ENCODE measurements at regions not wholly inside any gene's neighbourhood (a gene's known extent, or its start where the extent isn't known, plus 50 kb on each side); places are given as distances from the start of the nearest gene placed in this dataset.
"Not testable (repeated sequence)": the region's sequence is repeated elsewhere in the genome, so short reads cannot be mapped to it uniquely, and the experiment has no call there.

- Histone ChIP-seq H3K9ac (ENCODE audit: low read length in 2 of 2) (no peak overlapping the region), H3K4me1 (ENCODE audit: control insufficient read depth, insufficient read depth, low read length) (no peaks in the 10 kb centered on the region), H3K9me3 (ENCODE audit: control insufficient read depth in 2 of 2, low read length in 2 of 2) (no peaks in the 10 kb centered on the region), H3K27ac (ENCODE audit: low read length) (no peak overlapping the region), H3K4me3 (ENCODE audit: low read length in 2 of 2) (no peak overlapping the region), H3K36me3 (ENCODE audit: control insufficient read depth in 2 of 2, insufficient read depth in 2 of 2, low read length in 2 of 2) (no peaks in the 10 kb centered on the region), H3K27me3 (ENCODE audit: control insufficient read depth in 1 of 2, insufficient read depth in 2 of 2, low read length in 2 of 2) (no peaks in the 10 kb centered on the region)
Measured at GRCh38 chr21:15978215-15978738, 248.5 kb downstream of the USP25 start.

GRCh38 chr21:15979493-15979892 lies 249.7 kb downstream of the USP25 start:
- not testable (repeated sequence) for H3K4me1 ChIP-seq (ENCODE audit: control insufficient read depth, insufficient read depth, low read length); H3K27me3 ChIP-seq (ENCODE audit: control insufficient read depth in 1 of 2, insufficient read depth in 2 of 2, low read length in 2 of 2); H3K36me3 ChIP-seq (ENCODE audit: control insufficient read depth in 2 of 2, insufficient read depth in 2 of 2, low read length in 2 of 2); H3K9me3 ChIP-seq (ENCODE audit: control insufficient read depth in 2 of 2, low read length in 2 of 2); H3K4me3 ChIP-seq (ENCODE audit: low read length in 2 of 2); H3K9ac ChIP-seq (ENCODE audit: low read length in 2 of 2); H3K27ac ChIP-seq (ENCODE audit: low read length)

GRCh38 chr21:15986277-15986676 lies 256.5 kb downstream of the USP25 start:
- Histone ChIP-seq H3K4me3 (ENCODE audit: low read length in 2 of 2) (no peak overlapping the region), H3K27ac (ENCODE audit: low read length) (no peak overlapping the region), H3K9ac (ENCODE audit: low read length in 2 of 2) (no peak overlapping the region), H3K4me1 (ENCODE audit: control insufficient read depth, insufficient read depth, low read length) (no peaks in the 10 kb centered on the region), H3K9me3 (ENCODE audit: control insufficient read depth in 2 of 2, low read length in 2 of 2) (no peaks in the 10 kb centered on the region), H3K36me3 (ENCODE audit: control insufficient read depth in 2 of 2, insufficient read depth in 2 of 2, low read length in 2 of 2) (no peaks in the 10 kb centered on the region), H3K27me3 (ENCODE audit: control insufficient read depth in 1 of 2, insufficient read depth in 2 of 2, low read length in 2 of 2) (no peaks in the 10 kb centered on the region)

- H3K36me3 ChIP-seq (ENCODE audit: control insufficient read depth in 2 of 2, insufficient read depth in 2 of 2, low read length in 2 of 2): no peaks in the 10 kb centered on the region
- no peaks in the 10 kb centered on the region for H3K9me3 ChIP-seq (ENCODE audit: control insufficient read depth in 2 of 2, low read length in 2 of 2)
- no peaks in the 10 kb centered on the region for H3K4me1 ChIP-seq (ENCODE audit: control insufficient read depth, insufficient read depth, low read length)
- H3K27me3 ChIP-seq (ENCODE audit: control insufficient read depth in 1 of 2, insufficient read depth in 2 of 2, low read length in 2 of 2): no peaks in the 10 kb centered on the region
- no peak overlapping the region for H3K27ac ChIP-seq (ENCODE audit: low read length)
- no peak overlapping the region for H3K9ac ChIP-seq (ENCODE audit: low read length in 2 of 2)
- H3K4me3 ChIP-seq (ENCODE audit: low read length in 2 of 2): no peak overlapping the region
Measured at GRCh38 chr21:15992171-15992570, 262.4 kb downstream of the USP25 start.

- no peak overlapping the region for H3K4me3 ChIP-seq (ENCODE audit: low read length in 2 of 2)
- no peaks in the 10 kb centered on the region for H3K4me1 ChIP-seq (ENCODE audit: control insufficient read depth, insufficient read depth, low read length)
- no peak overlapping the region for H3K9ac ChIP-seq (ENCODE audit: low read length in 2 of 2)
- no peaks in the 10 kb centered on the region for H3K36me3 ChIP-seq (ENCODE audit: control insufficient read depth in 2 of 2, insufficient read depth in 2 of 2, low read length in 2 of 2)
- no peaks in the 10 kb centered on the region for H3K27me3 ChIP-seq (ENCODE audit: control insufficient read depth in 1 of 2, insufficient read depth in 2 of 2, low read length in 2 of 2)
- H3K9me3 ChIP-seq (ENCODE audit: control insufficient read depth in 2 of 2, low read length in 2 of 2): no peaks in the 10 kb centered on the region
- no peak overlapping the region for H3K27ac ChIP-seq (ENCODE audit: low read length)
Measured at GRCh38 chr21:15993951-15994350, 264.2 kb downstream of the USP25 start.

GRCh38 chr21:15999741-16000140 lies 270.0 kb downstream of the USP25 start:
- Histone ChIP-seq H3K4me1 (ENCODE audit: control insufficient read depth, insufficient read depth, low read length) (no peaks in the 10 kb centered on the region), H3K27me3 (ENCODE audit: control insufficient read depth in 1 of 2, insufficient read depth in 2 of 2, low read length in 2 of 2) (no peaks in the 10 kb centered on the region), H3K9me3 (ENCODE audit: control insufficient read depth in 2 of 2, low read length in 2 of 2) (no peaks in the 10 kb centered on the region), H3K4me3 (ENCODE audit: low read length in 2 of 2) (no peak overlapping the region), H3K9ac (ENCODE audit: low read length in 2 of 2) (no peak overlapping the region), H3K36me3 (ENCODE audit: control insufficient read depth in 2 of 2, insufficient read depth in 2 of 2, low read length in 2 of 2) (no peaks in the 10 kb centered on the region), H3K27ac (ENCODE audit: low read length) (no peak overlapping the region)

GRCh38 chr21:16002874-16003466 lies 273.2 kb downstream of the USP25 start:
- H3K9ac ChIP-seq (ENCODE audit: low read length in 2 of 2): no peak overlapping the region
- no peaks in the 10 kb centered on the region for H3K27me3 ChIP-seq (ENCODE audit: control insufficient read depth in 1 of 2, insufficient read depth in 2 of 2, low read length in 2 of 2)
- no peaks in the 10 kb centered on the region for H3K36me3 ChIP-seq (ENCODE audit: control insufficient read depth in 2 of 2, insufficient read depth in 2 of 2, low read length in 2 of 2)
- no peaks in the 10 kb centered on the region for H3K4me1 ChIP-seq (ENCODE audit: control insufficient read depth, insufficient read depth, low read length)
- no peaks in the 10 kb centered on the region for H3K9me3 ChIP-seq (ENCODE audit: control insufficient read depth in 2 of 2, low read length in 2 of 2)
- no peak overlapping the region for H3K27ac ChIP-seq (ENCODE audit: low read length)
- H3K4me3 ChIP-seq (ENCODE audit: low read length in 2 of 2): no peak overlapping the region

- H3K9me3 ChIP-seq (ENCODE audit: control insufficient read depth in 2 of 2, low read length in 2 of 2): no peaks in the 10 kb centered on the region
- H3K4me1 ChIP-seq (ENCODE audit: control insufficient read depth, insufficient read depth, low read length): no peaks in the 10 kb centered on the region
- H3K27ac ChIP-seq (ENCODE audit: low read length): no peak overlapping the region
- H3K27me3 ChIP-seq (ENCODE audit: control insufficient read depth in 1 of 2, insufficient read depth in 2 of 2, low read length in 2 of 2): no peaks in the 10 kb centered on the region
- H3K9ac ChIP-seq (ENCODE audit: low read length in 2 of 2): no peak overlapping the region
- no peaks in the 10 kb centered on the region for H3K36me3 ChIP-seq (ENCODE audit: control insufficient read depth in 2 of 2, insufficient read depth in 2 of 2, low read length in 2 of 2)
- no peak overlapping the region for H3K4me3 ChIP-seq (ENCODE audit: low read length in 2 of 2)
Measured at GRCh38 chr21:16004086-16004485, 274.3 kb downstream of the USP25 start.

- no peak overlapping the region for H3K4me3 ChIP-seq (ENCODE audit: low read length in 2 of 2)
- no peaks in the 10 kb centered on the region for H3K36me3 ChIP-seq (ENCODE audit: control insufficient read depth in 2 of 2, insufficient read depth in 2 of 2, low read length in 2 of 2)
- H3K27ac ChIP-seq (ENCODE audit: low read length): no peak overlapping the region
- H3K27me3 ChIP-seq (ENCODE audit: control insufficient read depth in 1 of 2, insufficient read depth in 2 of 2, low read length in 2 of 2): no peaks in the 10 kb centered on the region
- H3K9me3 ChIP-seq (ENCODE audit: control insufficient read depth in 2 of 2, low read length in 2 of 2): no peaks in the 10 kb centered on the region
- H3K9ac ChIP-seq (ENCODE audit: low read length in 2 of 2): no peak overlapping the region
- H3K4me1 ChIP-seq (ENCODE audit: control insufficient read depth, insufficient read depth, low read length): no peaks in the 10 kb centered on the region
Measured at GRCh38 chr21:16004523-16004922, 274.7 kb downstream of the USP25 start.

- Histone ChIP-seq H3K4me1 (ENCODE audit: control insufficient read depth, insufficient read depth, low read length) (no peaks in the 10 kb centered on the region), H3K27ac (ENCODE audit: low read length) (no peak overlapping the region), H3K9me3 (ENCODE audit: control insufficient read depth in 2 of 2, low read length in 2 of 2) (no peaks in the 10 kb centered on the region), H3K9ac (ENCODE audit: low read length in 2 of 2) (no peak overlapping the region), H3K36me3 (ENCODE audit: control insufficient read depth in 2 of 2, insufficient read depth in 2 of 2, low read length in 2 of 2) (no peaks in the 10 kb centered on the region), H3K4me3 (ENCODE audit: low read length in 2 of 2) (no peak overlapping the region), H3K27me3 (ENCODE audit: control insufficient read depth in 1 of 2, insufficient read depth in 2 of 2, low read length in 2 of 2) (no peaks in the 10 kb centered on the region)
Measured at GRCh38 chr21:16005996-16006395, 276.2 kb downstream of the USP25 start.

GRCh38 chr21:16007943-16008342 lies 278.2 kb downstream of the USP25 start:
- no peak overlapping the region for H3K27ac ChIP-seq (ENCODE audit: low read length)
- no peaks in the 10 kb centered on the region for H3K4me1 ChIP-seq (ENCODE audit: control insufficient read depth, insufficient read depth, low read length)
- H3K9ac ChIP-seq (ENCODE audit: low read length in 2 of 2): no peak overlapping the region
- H3K9me3 ChIP-seq (ENCODE audit: control insufficient read depth in 2 of 2, low read length in 2 of 2): no peaks in the 10 kb centered on the region
- H3K27me3 ChIP-seq (ENCODE audit: control insufficient read depth in 1 of 2, insufficient read depth in 2 of 2, low read length in 2 of 2): no peaks in the 10 kb centered on the region
- no peak overlapping the region for H3K4me3 ChIP-seq (ENCODE audit: low read length in 2 of 2)
- no peaks in the 10 kb centered on the region for H3K36me3 ChIP-seq (ENCODE audit: control insufficient read depth in 2 of 2, insufficient read depth in 2 of 2, low read length in 2 of 2)
